GM18868 (cell line): ENCODE measurements at regions not wholly inside any gene's neighbourhood (a gene's known extent, or its start where the extent isn't known, plus 50 kb on each side); places are given as distances from the start of the nearest gene placed in this dataset.
"Not testable (repeated sequence)": the region's sequence is repeated elsewhere in the genome, so short reads cannot be mapped to it uniquely, and the experiment has no call there.

Source experiments
- ATAC-seq: cut with Tn5 transposase; IDR thresholded peaks from one replicate; pipeline ENCODE4 v1.9.1; 2021; ENCODE audit warnings: mild to moderate bottlenecking, moderate library complexity; ENCODE audit not compliant: unreplicated experiment

- ATAC-seq = not testable (repeated sequence)
Measured at GRCh38 chrX:134045372-134045771, 60.0 kb upstream of the GPC3 start.

DNA sequence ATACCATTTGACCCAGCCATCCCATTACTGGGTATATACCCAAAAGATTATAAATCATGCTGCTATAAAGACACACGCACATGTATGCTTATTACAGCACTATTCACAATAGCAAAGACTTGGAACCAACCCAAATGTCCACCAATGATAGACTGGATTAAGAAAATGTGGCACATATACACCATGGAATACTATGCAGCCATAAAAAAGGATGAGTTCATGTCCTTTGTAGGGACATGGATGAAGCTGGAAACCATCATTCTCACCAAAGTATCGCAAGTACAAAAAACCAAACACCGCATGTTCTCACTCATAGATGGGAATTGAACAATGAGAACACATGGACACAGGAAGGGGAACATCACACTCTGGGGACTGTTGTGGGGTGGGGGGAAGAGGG, 81.7 kb upstream of the GPC3 start:
- not testable (repeated sequence) for ATAC-seq

GRCh38 chrX:134071899-134072298, 86.5 kb upstream of the GPC3 start:
- not testable (repeated sequence) for ATAC-seq

GRCh38 chrX:134073341-134073740, 87.9 kb upstream of the GPC3 start:
- no peak for ATAC-seq

GRCh38 chrX:134074151-134074550, 88.8 kb upstream of the GPC3 start:
- no peak for ATAC-seq

- no peak for ATAC-seq
Measured at GRCh38 chrX:134075894-134076718, 90.7 kb upstream of the GPC3 start.

DNA sequence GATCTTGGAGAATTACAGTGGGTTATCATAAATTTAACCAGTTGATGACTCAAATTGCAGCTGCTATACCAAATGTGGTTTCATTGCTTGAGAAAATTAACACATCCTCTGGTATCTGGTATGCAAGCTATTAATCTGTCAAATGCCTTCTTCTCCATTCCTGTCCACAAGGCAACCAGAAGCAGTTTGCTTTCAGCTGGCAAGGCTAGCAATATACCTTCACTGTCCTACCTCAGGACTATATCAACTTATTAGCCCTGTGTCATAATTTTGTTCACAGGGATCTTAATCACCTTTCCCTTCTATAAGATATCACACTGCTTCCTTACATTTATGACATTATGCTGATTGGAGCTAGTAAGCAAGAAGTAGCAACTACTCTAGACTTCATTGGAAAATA, 110.0 kb upstream of the GPC3 start:
- no peak for ATAC-seq

- no peak for ATAC-seq
Measured at GRCh38 chrX:134101636-134102035, 116.2 kb upstream of the GPC3 start.

DNA sequence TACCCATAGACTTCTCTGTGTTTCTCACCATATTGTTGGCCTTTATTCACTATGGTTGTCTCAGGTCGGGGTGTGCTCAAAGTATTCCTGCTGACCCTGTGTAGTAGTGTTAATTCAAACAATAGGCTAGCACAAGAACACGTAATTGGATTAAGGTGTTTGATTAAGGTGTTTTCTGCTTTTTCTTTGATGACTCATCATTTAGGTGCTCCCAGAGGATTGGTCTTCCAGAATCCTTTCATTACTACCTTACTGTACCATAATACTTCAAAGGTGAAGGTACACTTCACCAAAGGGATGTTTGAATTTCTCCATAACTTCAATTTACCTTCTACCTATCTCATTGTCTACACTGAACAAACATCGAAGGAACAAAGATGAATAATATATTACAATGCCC, 121.7 kb upstream of the CCDC160 start:
- no peak for ATAC-seq

DNA sequence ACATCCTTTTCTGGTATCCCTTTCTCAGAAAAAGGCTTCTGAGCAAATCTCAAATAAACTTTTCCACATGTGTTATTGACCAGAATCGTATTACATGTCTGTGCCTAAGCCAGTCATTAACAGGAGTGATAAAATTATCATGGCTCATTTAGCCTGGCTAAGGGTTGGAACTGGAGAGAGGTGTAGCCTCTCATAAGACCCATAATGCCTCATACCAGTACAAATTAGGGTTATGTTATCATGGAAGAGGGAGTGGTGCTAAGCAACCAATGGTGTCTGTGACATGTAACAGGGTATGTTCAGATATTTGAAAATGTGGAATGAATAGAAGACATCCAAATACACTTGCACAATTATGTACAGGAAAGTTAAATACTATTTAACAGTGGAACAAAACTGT, 99.6 kb upstream of the CCDC160 start:
- no peak for ATAC-seq

GRCh38 chrX:134139090-134139489, 97.9 kb upstream of the CCDC160 start:
- ATAC-seq = no peak

DNA sequence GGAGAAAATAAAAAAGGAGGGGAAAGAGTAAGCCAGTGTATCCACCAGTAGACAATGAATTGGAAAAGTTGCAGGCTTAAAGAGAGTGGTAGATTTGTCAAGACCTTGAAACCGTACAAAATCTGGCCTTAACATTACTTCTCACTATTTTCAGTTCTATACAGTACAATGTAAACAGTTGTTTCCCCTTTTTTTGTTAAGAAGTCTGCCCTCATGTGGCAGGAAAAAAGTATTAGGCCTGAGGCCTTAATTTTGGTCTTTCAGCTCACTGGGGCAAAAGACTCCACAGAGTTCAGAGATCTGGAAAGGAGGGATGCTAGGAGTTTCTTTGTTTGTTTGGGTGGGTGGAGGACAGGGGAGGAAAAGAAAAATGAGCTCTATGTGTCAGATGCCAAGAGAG, 92.8 kb upstream of the CCDC160 start:
- ATAC-seq = peak; percentile 85

DNA sequence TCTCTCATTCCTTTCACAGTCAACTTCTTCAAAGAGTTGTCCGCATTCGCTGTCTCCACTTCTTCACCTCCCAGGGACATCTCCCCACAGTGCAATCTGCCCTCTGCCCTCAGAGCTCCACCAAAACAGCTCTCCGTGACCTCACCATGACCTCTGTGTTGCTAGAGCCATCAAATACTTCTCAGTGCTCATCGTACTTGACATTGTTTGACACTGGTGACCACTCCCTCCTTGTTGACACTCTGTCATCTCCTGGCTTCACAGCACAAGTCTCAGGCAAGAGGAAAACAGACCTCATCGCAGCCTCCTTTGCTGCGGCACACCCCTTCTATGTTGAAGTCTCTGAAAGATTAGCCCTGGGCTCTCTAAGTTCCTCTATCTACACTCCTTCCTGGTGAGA, 90.5 kb upstream of the CCDC160 start:
- ATAC-seq = no peak

DNA sequence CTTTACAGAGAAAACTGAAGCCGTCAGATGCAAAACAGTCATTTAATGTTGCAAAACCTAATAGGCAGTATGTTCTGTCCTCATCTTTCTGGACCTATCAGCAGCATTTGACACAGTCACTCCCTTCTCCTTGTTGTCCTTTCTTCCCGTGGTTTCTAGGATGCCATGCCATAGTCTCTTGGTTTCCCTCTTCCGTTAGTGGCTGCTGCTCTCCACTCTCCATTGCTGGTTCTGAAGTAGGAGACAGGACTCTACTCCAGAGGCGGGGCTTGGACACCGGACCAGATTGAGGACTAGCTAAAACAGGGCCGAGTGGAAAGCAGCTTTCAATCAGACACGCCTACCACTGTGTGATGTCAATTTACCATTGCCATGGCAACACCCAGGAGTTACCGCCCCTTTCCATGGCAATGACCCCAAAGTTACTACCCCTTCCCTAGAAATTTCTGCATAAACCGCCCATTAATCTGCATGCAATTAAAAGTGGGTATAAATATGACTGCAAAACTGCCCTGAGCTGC, 88.8 kb upstream of the CCDC160 start:
- ATAC-seq = no peak

GRCh38 chrX:134158821-134159512, 78.0 kb upstream of the CCDC160 start:
- no peak for ATAC-seq

- ATAC-seq = peak; percentile 86
Measured at GRCh38 chrX:134161162-134161561, 75.8 kb upstream of the CCDC160 start.

GRCh38 chrX:134162032-134162431, 75.0 kb upstream of the CCDC160 start:
- no peak for ATAC-seq

- no peak for ATAC-seq
Measured at GRCh38 chrX:134163836-134164235, 73.1 kb upstream of the CCDC160 start.

- ATAC-seq = no peak
Measured at GRCh38 chrX:134167591-134168203, 69.3 kb upstream of the CCDC160 start.

DNA sequence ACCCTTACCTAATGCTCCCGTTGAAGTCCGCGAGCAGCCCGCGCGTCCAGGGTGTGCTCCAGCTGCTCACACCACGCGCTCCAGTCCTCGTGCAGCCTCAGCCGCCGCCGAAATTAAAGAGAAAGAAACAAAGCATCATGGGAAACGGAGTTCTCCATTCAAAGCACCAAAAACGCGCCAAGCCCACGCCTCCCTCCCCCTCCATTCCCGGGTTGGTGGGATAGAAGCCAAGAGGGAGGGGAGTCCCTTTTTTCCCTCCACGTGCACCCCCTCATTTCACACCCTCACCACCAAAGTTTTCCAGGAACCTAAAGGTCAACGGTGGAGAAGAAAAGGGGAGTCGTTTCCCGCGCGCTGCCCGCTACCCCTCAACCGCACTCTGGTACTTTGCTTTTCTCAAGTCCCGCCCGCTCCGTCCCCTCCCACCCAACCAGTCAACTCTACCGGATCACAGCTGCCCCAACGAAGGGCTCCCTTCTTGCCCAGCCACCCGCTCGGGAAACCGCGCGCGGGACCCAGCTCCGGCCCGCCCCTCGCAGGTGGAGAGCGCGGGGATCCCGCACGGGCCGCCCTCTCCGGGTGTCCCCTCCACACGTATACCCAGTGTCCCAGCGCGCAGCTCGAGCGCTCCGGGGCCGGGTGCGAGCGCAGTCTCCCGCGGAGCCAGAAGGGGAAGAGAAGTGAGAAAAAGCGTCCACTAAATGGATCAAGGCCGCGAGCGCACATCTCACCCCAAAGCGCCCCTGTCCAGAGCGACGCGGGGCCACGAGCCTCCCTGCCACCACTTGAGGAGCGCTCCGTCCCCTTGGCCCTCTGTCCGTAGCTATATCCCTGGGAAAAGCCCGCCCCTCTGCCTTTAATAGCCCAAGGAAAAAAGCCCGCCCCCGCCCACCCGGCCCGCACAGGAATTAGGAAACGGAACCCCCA, 65.1 kb upstream of the CCDC160 start:
- ATAC-seq = peak; percentile 51
